ENCODE measurements at regions not wholly inside any gene's neighbourhood (a gene's known extent, or its start where the extent isn't known, plus 50 kb on each side); places are given as distances from the start of the nearest gene placed in this dataset.

- Mint-ChIP-seq H3K4me1 (peaks cover 21% of the 10 kb centered on the region), H3K27me3 (ENCODE audit: low read depth) (no peaks in the 10 kb centered on the region), H3K36me3 (0 out of 2 replicates have a peak, but pooled peaks cover 5% of the 10 kb centered on the region), H3K4me3 (no peak overlapping the region), H3K9me3 (peaks cover 9% of the 10 kb centered on the region), H3K27ac (no peak overlapping the region)
- ChIA-PET POLR2A (no interaction called here), CTCF (no interaction called here)
- ATAC-seq = no peak
- DNase-seq (ENCODE audit: low spot score) = no peak
- no peak for TF ChIP-seq STAT6 (CRISPR knock-in tag; conservative IDR thresholded peaks at IDR 0.05; ENCODE audit: low read depth)
- no peak for TF ChIP-seq SMAD3 (CRISPR knock-in tag; IDR thresholded peaks at IDR 0.05; ENCODE audit: borderline replicate concordance)
- TF ChIP-seq HMGXB4 (CRISPR knock-in tag; IDR thresholded peaks at IDR 0.05) = no peak
- no peak for TF ChIP-seq MYBL2 (CRISPR knock-in tag; IDR thresholded peaks at IDR 0.05)
- TF ChIP-seq FOXP4 (CRISPR knock-in tag; IDR thresholded peaks at IDR 0.05) = no peak
- TF ChIP-seq AFF4 (CRISPR knock-in tag; IDR thresholded peaks at IDR 0.05; ENCODE audit: borderline replicate concordance) = no peak
- TF ChIP-seq CREB1 (CRISPR knock-in tag; IDR thresholded peaks at IDR 0.05) = no peak
- no peak for TF ChIP-seq ZBTB21 (CRISPR knock-in tag; IDR thresholded peaks at IDR 0.05; ENCODE audit: borderline replicate concordance)
- no peak for TF ChIP-seq TEAD4 (CRISPR knock-in tag; IDR thresholded peaks at IDR 0.05)
- TF ChIP-seq ZNF317 (CRISPR knock-in tag; IDR thresholded peaks at IDR 0.05; ENCODE audit: borderline replicate concordance, low read depth) = no peak
- TF ChIP-seq E2F4 (CRISPR knock-in tag; IDR thresholded peaks at IDR 0.05; ENCODE audit: borderline replicate concordance, low read depth) = no peak
- TF ChIP-seq NFYB (CRISPR knock-in tag; conservative IDR thresholded peaks at IDR 0.05; ENCODE audit: low read depth) = no peak
- no peak for TF ChIP-seq AR (CRISPR knock-in tag; IDR thresholded peaks at IDR 0.05)
- TF ChIP-seq ZNF532 (CRISPR knock-in tag; IDR thresholded peaks at IDR 0.05; ENCODE audit: borderline replicate concordance) = no peak
- no peak for TF ChIP-seq CREM (CRISPR knock-in tag; IDR thresholded peaks at IDR 0.05)
- no peak for TF ChIP-seq ELF4 (CRISPR knock-in tag; IDR thresholded peaks at IDR 0.05; ENCODE audit: low read depth)
- TF ChIP-seq CBFB (CRISPR knock-in tag; IDR thresholded peaks at IDR 0.05; ENCODE audit: low read depth) = no peak
These were observed 68.0 kb upstream of the ATXN3L start for GRCh38 chrX:13387666-13388494.
